Kidney epithelial cell (primary cell): ENCODE measurements at regions not wholly inside any gene's neighbourhood (a gene's known extent, or its start where the extent isn't known, plus 50 kb on each side); places are given as distances from the start of the nearest gene placed in this dataset.

ENCODE experiments used
- DNase-seq: peaks from one replicate; pipeline ENCODE4 v3.0.0-alpha.2; 2010; ENCODE audit warnings: low read depth
- H3K27me3 ChIP-seq: 2 replicates; pipeline ENCODE4 v1.6.0; 2011; ENCODE audit warnings: low read length; ENCODE audit not compliant: control insufficient read depth, insufficient read depth
- H3K36me3 ChIP-seq: 2 replicates; pipeline ENCODE4 v1.5.1; 2011; ENCODE audit warnings: low read length; ENCODE audit not compliant: control insufficient read depth, insufficient read depth
- H3K4me3 ChIP-seq: 2 replicates; pipeline ENCODE4 v1.5.1; 2011; ENCODE audit warnings: low read depth, mild to moderate bottlenecking, control low read depth, low read length
- TF ChIP-seq, protein P1 (sequence below): IDR thresholded peaks from 2 replicates; pipeline ENCODE4 v1.5.1; 2011; ENCODE audit warnings: mild to moderate bottlenecking, moderate library complexity, low read length, control low read depth, inconsistent platforms; ENCODE audit not compliant: insufficient read depth, poor library complexity, severe bottlenecking

DNA sequence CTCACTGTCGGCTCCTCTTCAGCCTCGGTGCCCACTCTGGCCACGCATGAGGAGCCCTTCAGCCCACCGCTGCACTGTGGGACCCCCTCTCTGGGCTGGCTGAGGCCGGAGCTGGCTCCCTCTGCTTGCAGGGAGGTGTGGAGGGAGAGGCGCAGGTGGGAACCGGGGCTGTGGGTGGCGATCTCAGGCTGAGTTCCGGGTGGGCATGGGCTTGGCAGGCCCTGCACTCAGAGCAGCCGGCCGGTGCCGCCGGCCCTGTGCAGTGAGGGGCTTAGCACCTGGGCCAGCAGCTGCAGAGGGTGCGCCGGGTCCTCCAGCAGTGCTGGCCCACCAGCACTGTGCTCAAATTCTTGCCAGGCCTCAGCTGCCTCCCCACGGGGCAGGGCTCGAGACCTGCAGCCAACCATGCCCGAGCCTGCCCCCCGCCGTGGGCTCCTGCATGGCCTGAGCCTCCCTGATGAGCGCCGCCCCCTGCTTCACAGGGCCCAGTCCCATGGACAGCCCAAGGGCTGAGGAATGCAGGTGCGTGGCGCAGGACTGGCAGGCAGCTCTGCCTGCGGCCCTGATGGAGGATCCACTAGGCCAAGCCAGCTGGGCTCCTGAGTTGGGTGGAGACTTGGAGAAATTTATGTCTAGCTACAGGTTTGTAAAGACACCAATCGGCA lies 899.1 kb downstream of the SI start:
- no peaks in the 10 kb centered on the region for H3K36me3 ChIP-seq
- H3K4me3 ChIP-seq = no peak overlapping the region
- no peaks in the 10 kb centered on the region for H3K27me3 ChIP-seq
- TF ChIP-seq, protein P1, sequence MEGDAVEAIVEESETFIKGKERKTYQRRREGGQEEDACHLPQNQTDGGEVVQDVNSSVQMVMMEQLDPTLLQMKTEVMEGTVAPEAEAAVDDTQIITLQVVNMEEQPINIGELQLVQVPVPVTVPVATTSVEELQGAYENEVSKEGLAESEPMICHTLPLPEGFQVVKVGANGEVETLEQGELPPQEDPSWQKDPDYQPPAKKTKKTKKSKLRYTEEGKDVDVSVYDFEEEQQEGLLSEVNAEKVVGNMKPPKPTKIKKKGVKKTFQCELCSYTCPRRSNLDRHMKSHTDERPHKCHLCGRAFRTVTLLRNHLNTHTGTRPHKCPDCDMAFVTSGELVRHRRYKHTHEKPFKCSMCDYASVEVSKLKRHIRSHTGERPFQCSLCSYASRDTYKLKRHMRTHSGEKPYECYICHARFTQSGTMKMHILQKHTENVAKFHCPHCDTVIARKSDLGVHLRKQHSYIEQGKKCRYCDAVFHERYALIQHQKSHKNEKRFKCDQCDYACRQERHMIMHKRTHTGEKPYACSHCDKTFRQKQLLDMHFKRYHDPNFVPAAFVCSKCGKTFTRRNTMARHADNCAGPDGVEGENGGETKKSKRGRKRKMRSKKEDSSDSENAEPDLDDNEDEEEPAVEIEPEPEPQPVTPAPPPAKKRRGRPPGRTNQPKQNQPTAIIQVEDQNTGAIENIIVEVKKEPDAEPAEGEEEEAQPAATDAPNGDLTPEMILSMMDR = no peak
- DNase-seq = no peak

DNA sequence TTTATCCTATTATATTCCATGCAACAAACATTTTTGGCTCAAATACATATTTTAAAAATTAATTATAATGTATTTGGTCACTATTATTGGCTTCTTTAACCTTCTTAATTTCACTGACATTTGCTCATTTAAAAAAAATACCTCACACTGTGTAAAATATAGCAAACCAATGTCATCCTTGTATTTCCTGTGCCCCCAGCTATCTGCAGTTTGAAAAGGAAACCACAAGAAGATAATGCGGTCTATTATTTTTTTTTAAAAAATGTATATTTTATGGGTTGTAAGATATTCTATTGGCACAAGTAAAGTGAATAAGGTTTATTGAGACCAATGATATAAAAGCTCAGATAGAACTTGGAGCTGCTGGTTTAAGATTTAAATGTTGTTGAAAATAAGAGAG lies 904.2 kb downstream of the SI start:
- TF ChIP-seq, protein P1 = no peak
- Histone ChIP-seq H3K4me3 (no peak overlapping the region), H3K27me3 (no peaks in the 10 kb centered on the region), H3K36me3 (no peaks in the 10 kb centered on the region)
- DNase-seq = no peak

DNA sequence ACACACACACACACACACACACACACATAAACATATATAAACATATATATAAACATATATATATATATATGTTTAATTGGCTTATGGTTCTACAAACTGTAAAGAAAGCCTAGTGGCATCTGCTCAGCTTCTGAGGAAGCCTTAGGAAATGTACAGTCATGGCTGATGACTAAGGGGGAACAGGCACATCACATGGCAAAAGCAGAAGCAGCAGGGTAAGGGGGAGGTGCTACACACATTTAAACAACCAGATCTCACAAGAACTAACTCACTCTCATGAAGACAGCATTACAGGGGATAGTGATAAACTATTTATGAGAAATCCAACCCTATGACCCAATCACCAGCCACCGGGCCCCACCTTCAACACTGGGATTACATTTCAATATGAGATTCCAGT lies 922.9 kb downstream of the SI start:
- Histone ChIP-seq H3K27me3 (no peaks in the 10 kb centered on the region), H3K4me3 (no peak overlapping the region), H3K36me3 (no peaks in the 10 kb centered on the region)
- no peak for DNase-seq
- TF ChIP-seq, protein P1 = no peak

DNA sequence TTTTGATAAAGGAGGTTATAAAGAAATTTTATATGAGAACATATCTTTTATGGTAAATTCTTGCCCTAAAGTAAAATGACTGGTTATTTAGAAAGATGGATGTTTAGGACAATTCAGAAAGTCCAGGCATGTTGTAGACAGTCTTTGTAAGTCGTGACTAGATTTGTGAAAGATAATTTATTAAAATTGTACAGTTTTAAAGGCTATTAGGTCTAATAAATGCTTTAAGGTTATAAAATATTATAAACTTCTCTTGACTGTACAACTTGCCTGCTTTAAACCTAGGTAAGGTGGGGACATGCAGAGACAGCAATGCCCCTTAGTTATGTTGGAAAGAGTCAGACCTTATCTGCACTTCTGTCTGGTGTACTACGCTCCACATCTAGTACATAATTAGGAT lies 933.5 kb downstream of the SI start:
- no peaks in the 10 kb centered on the region for H3K36me3 ChIP-seq
- TF ChIP-seq, protein P1 = no peak
- DNase-seq = no peak
- no peak overlapping the region for H3K4me3 ChIP-seq
- no peaks in the 10 kb centered on the region for H3K27me3 ChIP-seq

DNA sequence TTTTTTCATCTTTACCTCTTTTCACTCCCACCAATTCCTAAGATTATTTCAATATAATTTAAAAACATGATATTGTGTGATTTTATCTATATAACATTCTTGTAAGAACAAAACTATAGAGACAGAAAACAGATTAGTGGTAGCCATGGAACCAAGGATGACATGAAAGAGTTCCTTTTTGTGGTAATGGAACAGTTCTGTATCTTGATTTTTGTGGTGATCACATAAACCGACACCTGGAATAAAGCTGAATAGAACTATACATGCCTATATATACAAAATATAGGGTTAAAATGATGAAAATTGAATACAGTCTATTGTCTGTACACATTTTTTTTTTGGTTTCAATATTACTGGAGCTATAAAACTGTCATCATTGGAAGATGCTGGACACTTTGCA lies 945.4 kb downstream of the SI start:
- TF ChIP-seq, protein P1 = no peak
- no peak for DNase-seq
- Histone ChIP-seq H3K27me3 (no peaks in the 10 kb centered on the region), H3K36me3 (no peaks in the 10 kb centered on the region), H3K4me3 (no peak overlapping the region)

DNA sequence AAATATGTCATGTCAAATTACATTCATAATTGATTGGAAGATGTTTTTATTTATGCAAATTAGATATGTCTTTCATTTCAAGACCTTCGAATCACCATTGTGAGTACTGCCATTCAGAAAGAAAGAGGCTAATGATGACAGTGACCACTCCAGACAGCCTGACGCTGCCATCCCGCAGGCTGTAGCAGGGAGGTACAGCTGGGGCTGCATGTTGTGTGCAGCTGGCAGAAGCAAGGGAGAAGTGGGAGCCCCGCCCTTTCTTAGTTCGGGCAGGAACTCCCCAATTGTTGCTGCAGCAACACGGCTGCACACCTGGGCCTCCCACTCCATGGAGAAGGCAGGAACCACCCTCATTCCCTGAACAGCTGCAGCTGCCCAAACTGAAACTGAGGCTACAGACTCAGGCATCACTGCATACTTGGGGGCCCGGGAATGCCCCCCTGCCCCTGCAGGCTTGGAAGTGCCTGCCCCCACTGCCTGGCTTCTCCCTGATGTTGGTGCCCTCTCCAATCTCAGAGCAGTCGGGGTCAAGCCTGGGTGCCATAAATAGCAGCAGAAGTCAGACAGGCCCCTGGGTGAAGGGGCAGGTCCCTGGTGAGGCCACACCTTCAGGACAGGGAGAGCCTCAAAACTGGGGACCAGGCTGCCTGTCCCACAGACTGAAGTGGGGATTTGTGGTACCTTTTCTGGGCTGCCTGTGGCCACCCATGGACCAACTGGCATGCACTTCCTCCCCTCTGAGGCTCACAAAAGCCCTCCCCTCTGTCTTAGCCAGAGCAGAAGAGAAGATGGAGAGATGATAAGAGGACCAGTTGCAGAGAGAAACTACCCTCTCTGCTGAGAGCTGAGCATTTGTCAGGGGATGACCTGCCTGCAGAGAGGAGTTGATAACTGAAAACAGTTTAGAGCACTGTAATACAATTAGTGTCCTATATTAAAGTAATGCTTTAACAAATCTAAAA lies 964.6 kb downstream of the SI start:
- no peaks in the 10 kb centered on the region for H3K27me3 ChIP-seq
- TF ChIP-seq, protein P1 = no peak
- no peak for DNase-seq
- no peaks in the 10 kb centered on the region for H3K36me3 ChIP-seq
- H3K4me3 ChIP-seq = no peak overlapping the region
